HFF-Myc (cell line): ENCODE measurements at regions not wholly inside any gene's neighbourhood (a gene's known extent, or its start where the extent isn't known, plus 50 kb on each side); places are given as distances from the start of the nearest gene placed in this dataset.
"Not testable (repeated sequence)": the region's sequence is repeated elsewhere in the genome, so short reads cannot be mapped to it uniquely, and the experiment has no call there.

ENCODE experiments used
- DNase-seq: peaks from one replicate; pipeline ENCODE4 v3.0.0-alpha.2; 2011; ENCODE audit warnings: low read depth; ENCODE audit errors: extremely low read depth
- H3K4me3 ChIP-seq: replicated peaks from 2 replicates; pipeline ENCODE4 v1.5.1; 2011; ENCODE audit warnings: low read depth, mild to moderate bottlenecking, control low read depth, low read length
- TF ChIP-seq, protein P1 (sequence below): IDR thresholded peaks from 2 replicates; pipeline ENCODE4 v1.5.1; 2012; ENCODE audit warnings: mild to moderate bottlenecking, low read depth, low read length, control low read depth; ENCODE audit errors: missing control alignments

DNA sequence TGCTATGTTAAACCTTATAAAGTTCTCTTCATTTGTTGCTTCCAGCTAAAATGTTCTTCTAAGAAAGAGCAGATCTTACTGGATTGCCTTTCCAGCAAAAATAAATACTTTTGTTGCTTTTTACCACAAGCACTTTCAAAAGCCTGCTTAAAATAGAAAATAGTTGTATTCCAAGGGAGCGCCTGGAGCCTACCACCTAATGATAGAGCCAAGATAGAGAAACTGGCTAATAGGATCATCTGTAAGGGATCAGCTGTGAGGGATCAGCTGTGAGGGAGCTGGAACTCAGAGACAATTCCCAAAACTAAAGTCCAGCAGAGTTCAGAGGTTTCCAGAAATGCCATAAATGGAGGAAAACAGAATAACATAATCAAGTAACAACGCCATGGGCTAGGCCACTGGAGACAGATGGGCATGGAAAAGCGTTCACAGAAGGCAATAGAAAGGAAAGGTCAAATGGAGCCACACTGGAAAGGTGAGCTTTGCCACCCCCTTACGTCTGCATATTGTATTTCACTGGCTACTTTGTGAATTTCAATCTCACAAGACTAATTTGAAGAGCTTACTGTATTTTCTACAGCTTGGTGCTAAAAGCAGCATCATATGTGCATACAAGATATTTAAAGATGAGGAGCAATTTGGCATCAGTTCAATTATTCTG is 140.6 kb upstream of the TLE4 start:
- TF ChIP-seq, protein P1, sequence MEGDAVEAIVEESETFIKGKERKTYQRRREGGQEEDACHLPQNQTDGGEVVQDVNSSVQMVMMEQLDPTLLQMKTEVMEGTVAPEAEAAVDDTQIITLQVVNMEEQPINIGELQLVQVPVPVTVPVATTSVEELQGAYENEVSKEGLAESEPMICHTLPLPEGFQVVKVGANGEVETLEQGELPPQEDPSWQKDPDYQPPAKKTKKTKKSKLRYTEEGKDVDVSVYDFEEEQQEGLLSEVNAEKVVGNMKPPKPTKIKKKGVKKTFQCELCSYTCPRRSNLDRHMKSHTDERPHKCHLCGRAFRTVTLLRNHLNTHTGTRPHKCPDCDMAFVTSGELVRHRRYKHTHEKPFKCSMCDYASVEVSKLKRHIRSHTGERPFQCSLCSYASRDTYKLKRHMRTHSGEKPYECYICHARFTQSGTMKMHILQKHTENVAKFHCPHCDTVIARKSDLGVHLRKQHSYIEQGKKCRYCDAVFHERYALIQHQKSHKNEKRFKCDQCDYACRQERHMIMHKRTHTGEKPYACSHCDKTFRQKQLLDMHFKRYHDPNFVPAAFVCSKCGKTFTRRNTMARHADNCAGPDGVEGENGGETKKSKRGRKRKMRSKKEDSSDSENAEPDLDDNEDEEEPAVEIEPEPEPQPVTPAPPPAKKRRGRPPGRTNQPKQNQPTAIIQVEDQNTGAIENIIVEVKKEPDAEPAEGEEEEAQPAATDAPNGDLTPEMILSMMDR: no peak
- H3K4me3 ChIP-seq: no peak overlapping the region
- no peak for DNase-seq

DNA sequence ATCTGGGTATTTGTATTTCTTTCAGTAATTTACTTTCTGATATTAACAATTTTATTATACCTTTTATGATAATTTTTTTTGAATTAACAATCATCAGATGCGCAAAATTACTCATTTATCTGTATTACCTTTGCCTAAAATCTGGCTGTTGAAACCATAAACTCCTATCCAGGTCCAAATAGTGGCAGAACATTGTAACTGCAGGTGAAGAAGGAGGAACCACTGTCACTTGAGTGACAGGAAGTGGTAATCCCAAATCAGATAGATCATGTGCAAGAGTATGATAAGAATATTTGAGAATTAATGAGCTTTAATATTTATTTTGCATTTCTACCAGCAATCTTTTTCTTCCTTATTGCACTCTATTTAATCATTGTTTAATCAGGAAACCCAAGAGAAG is 139.3 kb upstream of the TLE4 start:
- no peak for DNase-seq
- H3K4me3 ChIP-seq: no peak overlapping the region
- TF ChIP-seq, protein P1: no peak

DNA sequence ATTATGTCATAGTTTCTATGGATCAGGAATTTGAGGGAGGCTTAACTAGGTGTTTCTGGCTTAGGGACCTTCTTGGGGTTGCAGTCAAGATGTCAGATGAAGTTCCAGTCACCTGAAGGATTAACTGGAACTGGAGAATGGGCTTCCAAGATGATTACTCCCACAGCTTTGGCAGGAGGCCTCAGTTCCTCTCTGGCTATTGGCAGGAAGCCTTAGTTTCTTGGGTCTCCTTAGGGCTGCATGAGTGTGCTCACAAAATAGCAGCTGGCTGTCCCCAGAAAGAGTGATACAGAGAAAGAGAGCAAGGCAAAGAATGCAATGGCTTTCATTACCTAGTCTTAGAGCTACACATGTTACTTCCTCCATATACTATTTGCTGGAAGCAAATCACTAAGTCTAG is 138.1 kb upstream of the TLE4 start:
- no peak for DNase-seq
- H3K4me3 ChIP-seq: no peak overlapping the region
- TF ChIP-seq, protein P1: no peak

DNA sequence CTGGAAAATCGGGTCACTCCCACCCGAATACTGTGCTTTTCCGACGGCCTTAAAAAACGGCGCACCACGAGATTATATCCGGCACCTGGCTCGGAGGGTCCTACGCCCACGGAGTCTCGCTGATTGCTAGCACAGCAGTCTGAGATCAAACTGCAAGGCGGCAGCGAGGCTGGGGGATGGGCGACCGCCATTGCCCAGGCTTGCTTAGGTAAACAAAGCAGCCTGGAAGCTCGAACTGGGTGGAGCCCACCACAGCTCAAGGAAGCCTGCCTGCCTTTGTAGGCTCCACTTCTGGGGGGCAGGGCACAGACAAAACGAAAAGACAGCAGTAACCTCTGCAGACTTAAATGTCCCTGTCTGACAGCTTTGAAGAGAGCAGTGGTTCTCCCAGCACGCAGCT is 132.5 kb upstream of the TLE4 start:
- not testable (repeated sequence) for DNase-seq, H3K4me3 ChIP-seq

DNA sequence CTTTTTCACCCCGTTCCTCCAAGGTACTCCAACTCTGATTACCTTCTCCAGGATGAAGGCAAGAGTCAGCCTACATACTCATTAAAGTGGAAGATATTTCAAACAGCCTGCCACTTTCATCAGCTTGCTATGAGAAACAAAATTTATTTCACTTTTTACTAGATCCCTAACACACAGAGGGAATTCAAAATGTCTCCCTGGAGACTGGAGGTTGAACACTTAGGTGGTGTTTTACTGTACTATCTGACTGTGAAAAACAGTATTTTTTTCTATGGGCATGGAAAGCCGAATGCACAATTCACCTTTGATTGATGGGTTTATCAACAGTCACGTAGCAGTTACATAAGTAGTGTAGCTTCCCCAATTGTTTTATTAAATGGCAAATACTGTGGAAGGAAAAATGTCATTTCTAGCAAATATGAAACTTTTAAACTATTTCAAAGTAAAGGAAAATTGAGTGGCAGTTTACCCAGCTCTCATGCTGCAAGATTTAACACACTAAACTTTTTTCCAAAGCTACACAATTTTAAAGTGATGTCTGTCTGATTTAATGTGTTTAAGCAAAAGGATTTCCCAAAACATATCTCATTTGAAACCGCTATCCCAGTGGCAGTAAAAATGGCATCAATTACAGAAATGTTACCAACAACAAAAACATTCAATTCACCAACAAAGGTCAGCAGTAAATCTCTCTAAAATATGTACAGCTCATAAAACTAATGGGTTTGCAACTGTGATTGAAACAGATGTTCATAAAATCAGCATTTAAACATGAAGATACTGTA is 125.0 kb upstream of the TLE4 start:
- TF ChIP-seq, protein P1: no peak
- DNase-seq: no peak
- H3K4me3 ChIP-seq: no peak overlapping the region

DNA sequence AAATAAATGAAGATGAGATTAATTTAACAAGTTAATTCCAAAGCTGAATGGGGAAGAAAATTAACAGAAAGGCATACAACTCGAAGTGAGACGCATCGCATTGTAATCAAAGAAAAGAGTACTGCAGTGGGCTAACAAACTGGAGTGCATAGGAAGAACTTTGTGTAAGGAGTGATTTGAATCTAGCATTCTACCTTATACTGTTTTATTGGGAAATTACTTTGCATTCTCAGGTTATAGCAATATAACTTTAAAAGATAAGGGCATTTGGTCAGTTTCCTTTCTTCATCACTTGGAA is 124.5 kb upstream of the TLE4 start:
- no peak for DNase-seq
- no peak overlapping the region for H3K4me3 ChIP-seq
- TF ChIP-seq, protein P1: no peak

DNA sequence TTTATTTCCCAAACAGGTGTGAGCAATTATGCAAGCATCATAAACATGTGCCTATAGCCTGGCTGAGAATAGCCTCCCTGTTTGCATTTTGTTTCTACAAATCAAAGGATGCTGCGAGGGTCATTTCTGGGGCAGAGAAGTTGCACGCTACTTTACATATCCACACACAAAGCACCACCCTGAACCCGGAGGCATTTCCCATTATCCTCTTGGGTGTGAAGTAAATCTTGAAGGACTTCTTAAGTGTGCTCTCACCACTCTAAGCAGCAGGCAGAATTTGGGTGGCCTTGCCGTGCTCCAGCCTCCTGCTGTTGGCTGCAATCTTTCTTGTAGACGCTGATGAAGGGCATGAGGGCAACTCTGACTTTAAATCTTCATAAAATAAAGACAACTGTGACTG is 124.0 kb upstream of the TLE4 start:
- DNase-seq: no peak
- H3K4me3 ChIP-seq: no peak overlapping the region
- TF ChIP-seq, protein P1: no peak
